HG03280 (cell line): ENCODE measurements at regions not wholly inside any gene's neighbourhood (a gene's known extent, or its start where the extent isn't known, plus 50 kb on each side); places are given as distances from the start of the nearest gene placed in this dataset.
"Not testable (repeated sequence)": the region's sequence is repeated elsewhere in the genome, so short reads cannot be mapped to it uniquely, and the experiment has no call there.

Experiments
- ATAC-seq: cut with Tn5 transposase; IDR thresholded peaks from one replicate; pipeline ENCODE4 v1.9.1; 2021; ENCODE audit warnings: mild to moderate bottlenecking, moderate library complexity; ENCODE audit not compliant: unreplicated experiment

DNA sequence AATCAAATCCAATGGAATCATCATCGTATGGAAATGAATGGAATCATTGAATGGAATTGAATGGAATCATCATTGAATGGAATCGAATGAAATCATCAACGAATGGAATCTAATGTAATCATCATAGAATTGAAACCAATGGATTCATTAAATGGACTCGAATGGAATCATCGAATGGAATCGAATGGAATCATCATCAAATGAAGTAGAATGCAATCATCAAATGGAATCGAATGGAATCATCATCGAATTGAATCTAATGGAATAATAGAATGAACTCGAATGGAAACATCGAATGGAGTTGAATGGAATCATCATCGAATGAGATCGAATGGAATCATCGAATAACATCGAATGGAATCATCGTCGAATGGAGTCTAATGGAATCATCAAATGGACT is 232.8 kb downstream of the SHCBP1 start:
- not testable (repeated sequence) for ATAC-seq

DNA sequence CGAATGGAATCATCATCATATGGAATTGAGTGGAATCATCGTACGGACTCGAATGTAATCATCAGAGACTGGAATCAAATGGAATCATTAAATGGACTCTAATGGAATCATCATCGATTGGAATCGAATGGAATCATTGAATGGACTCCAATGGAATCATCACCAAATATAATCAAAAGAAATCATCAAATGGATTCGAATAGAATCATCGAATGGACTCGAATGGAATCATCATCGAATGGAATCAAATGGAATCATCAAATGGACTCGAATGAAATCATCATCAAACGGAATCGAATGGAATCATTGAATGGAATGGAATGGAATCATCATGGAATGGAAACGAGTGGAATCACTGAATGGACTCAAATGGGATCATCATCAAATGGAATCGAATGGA is 233.5 kb downstream of the SHCBP1 start:
- not testable (repeated sequence) for ATAC-seq

- peak; percentile 10 for ATAC-seq
Observed at GRCh38 chr16:46386805-46387620, 234.2 kb downstream of the SHCBP1 start.

GRCh38 chr16:46386110-46386771 is 234.9 kb downstream of the SHCBP1 start:
- ATAC-seq, result not testable (repeated sequence)

GRCh38 chr16:46384285-46385061 is 236.7 kb downstream of the SHCBP1 start:
- not testable (repeated sequence) for ATAC-seq

GRCh38 chr16:46383581-46383980 is 237.6 kb downstream of the SHCBP1 start:
- ATAC-seq, result not testable (repeated sequence)

DNA sequence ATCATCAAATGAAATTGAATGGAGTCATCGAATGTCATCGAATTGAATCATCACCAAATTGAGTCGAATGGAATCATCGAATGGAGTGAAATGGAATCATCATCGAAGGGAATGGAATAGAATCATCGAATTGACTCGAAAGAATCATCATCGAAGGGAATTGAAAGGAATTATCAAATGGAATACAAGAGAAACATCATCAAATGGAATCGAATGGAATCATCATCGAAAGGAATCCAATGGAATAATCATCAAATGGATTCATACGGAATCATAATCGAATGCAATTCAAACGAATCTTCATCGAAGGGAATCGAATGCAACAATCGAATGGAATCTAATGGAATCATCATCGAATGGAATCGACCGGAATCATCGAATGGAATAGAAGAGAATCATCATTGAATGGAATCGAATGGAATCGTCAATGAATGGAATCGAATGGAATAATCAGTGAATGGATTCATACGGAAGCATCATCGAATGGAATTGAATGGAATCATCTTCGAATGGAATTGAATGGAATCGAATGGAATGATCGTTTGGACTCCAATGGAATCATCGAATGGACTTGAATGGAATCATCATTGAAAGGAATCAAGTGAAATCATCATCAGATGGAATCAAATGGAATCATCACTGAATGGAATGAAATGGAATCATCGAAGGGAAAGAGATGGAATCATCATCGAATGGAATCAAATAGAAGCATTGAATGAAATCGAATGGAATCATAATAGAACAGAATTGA is 238.2 kb downstream of the SHCBP1 start:
- ATAC-seq, result not testable (repeated sequence)

GRCh38 chr16:46382079-46382478 is 239.1 kb downstream of the SHCBP1 start:
- ATAC-seq, result not testable (repeated sequence)

GRCh38 chr16:46381344-46381743 is 239.8 kb downstream of the SHCBP1 start:
- ATAC-seq, result not testable (repeated sequence)
